ENCODE measurements at regions not wholly inside any gene's neighbourhood (a gene's known extent, or its start where the extent isn't known, plus 50 kb on each side); places are given as distances from the start of the nearest gene placed in this dataset.
"Not testable (repeated sequence)": the region's sequence is repeated elsewhere in the genome, so short reads cannot be mapped to it uniquely, and the experiment has no call there.

DNA sequence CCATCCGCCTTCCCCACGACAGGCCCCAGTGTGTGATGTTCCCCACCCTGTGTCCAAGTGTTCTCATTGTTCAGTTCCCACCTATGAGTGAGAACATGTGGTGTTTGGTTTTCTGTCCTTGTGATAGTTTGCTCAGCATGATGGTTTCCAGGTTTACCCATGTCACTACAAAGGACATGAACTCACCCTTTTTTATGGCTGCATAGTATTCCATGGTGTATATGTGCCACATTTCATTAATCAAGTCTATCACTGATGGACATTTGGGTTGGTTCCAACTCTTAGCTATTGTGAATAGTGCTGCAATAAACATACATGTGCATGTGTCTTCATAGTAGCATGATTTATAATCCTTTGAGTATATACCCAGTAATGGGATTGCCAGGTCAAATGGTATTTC, 488.2 kb upstream of the SEMA3D start:
- not testable (repeated sequence) for DNase-seq, H3K27ac Mint-ChIP-seq, H3K9me3 Mint-ChIP-seq, H3K27me3 Mint-ChIP-seq, H3K4me1 Mint-ChIP-seq, H3K4me3 Mint-ChIP-seq, H3K36me3 Mint-ChIP-seq

DNA sequence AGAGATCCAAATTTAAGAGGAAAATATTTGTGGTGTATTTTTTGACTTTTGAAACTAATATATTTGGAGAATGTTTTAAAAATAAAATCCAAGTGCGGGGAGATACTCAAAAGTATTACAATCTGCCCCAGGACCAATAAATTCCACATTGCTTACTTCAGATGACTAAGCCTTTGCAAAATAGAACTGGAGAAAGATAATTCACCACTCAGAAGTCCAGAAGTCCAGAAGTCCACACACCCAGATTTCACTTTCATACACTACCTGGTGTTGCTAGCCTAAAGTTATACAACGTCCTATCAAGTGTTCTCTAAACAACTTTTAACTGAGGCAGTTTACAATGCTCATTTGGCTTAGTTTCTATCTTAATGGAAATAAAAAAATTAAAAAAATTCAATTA, 487.0 kb upstream of the SEMA3D start:
- H3K4me3 Mint-ChIP-seq = no peak overlapping the region
- no peaks in the 10 kb centered on the region for H3K4me1 Mint-ChIP-seq
- no peaks in the 10 kb centered on the region for H3K27me3 Mint-ChIP-seq
- H3K36me3 Mint-ChIP-seq = no peaks in the 10 kb centered on the region
- DNase-seq = no peak
- peaks cover 9% of the 10 kb centered on the region for H3K9me3 Mint-ChIP-seq
- H3K27ac Mint-ChIP-seq = no peak overlapping the region

DNA sequence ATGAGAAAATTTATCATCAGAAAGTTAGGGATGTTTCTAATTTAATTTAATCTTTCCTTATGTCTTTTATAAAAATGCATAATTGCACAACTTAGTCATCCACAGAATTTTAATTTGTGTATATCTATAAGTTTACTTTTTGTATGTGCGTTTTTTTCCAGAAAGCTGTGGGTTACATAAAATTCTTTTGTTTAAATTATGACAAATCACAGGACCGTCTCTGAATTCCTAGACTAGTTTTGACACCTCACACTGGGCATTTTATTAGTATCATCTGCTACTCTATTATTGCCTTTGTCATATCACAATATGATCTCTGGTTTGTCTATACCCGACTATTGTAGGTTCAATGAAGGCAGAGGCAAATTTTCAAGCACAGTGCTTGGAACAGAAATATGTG, 482.4 kb upstream of the SEMA3D start:
- Mint-ChIP-seq H3K36me3 (no peaks in the 10 kb centered on the region), H3K4me1 (no peaks in the 10 kb centered on the region), H3K4me3 (no peak overlapping the region), H3K27me3 (no peaks in the 10 kb centered on the region), H3K27ac (no peak overlapping the region), H3K9me3 (peaks cover 3% of the 10 kb centered on the region)
- DNase-seq = no peak

DNA sequence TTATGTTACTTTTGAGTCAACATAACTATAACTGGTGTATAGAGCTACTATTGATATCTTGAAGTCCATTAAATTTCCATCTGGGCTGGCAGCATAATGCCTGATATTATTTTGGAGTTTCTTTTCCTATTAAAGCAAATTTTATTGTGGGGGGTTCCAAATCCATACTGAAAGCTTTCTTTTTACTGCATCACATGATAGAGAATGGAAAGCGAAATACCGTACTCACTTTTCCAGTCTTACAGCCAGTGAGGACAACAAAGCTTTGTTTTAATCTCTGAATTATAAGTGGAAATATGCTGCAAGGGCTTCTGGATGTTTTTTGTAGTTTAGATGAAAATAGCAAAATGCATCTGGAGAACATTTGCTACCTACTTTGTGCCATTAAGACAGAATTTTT, 477.5 kb upstream of the SEMA3D start:
- Mint-ChIP-seq H3K9me3 (no peaks in the 10 kb centered on the region), H3K4me3 (no peak overlapping the region), H3K4me1 (no peaks in the 10 kb centered on the region), H3K36me3 (no peaks in the 10 kb centered on the region), H3K27me3 (no peaks in the 10 kb centered on the region), H3K27ac (no peak overlapping the region)
- DNase-seq = no peak

DNA sequence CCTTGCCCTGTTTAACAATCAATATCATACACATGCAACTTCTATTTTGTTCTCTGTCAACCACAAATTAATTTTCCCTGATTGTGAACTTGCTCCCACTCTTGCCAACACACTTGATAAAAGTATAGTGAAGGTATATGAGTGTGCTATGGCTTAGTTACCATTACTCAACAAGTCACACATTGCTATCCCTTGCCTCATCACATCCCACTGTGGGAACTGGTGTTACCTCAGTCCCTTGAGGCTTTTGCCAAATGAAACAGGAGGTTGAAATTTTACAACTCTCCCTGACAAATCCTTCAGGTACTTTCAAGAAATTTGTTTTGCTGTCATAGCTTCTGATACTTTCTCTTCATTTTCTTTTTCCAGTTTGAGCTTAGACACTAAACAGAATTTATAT, 472.5 kb upstream of the SEMA3D start:
- H3K27ac Mint-ChIP-seq = no peak overlapping the region
- DNase-seq = no peak
- no peaks in the 10 kb centered on the region for H3K27me3 Mint-ChIP-seq
- no peaks in the 10 kb centered on the region for H3K9me3 Mint-ChIP-seq
- H3K36me3 Mint-ChIP-seq = no peaks in the 10 kb centered on the region
- H3K4me3 Mint-ChIP-seq = no peak overlapping the region
- no peaks in the 10 kb centered on the region for H3K4me1 Mint-ChIP-seq

DNA sequence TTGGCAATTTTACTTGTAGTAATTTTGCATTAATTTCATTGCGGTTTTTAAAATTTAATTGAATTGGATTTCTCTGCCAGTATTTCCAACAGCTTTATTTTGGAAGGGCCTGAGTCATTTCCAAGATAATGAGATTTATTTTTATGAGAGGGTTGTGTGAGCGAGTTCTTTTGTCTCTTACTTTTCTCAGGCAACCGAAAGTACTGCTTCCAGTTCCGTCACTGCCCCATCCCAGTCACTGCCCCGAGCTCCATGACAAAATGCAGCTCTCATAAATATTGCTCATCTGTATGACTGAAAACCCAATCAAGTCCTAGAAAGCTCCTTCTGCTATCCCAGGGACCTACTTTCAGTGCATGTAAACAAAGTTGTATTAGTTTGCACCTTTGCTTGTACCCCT, 468.4 kb upstream of the SEMA3D start:
- Mint-ChIP-seq H3K27me3 (no peaks in the 10 kb centered on the region), H3K4me3 (no peak overlapping the region), H3K27ac (no peak overlapping the region), H3K36me3 (no peaks in the 10 kb centered on the region), H3K4me1 (no peaks in the 10 kb centered on the region), H3K9me3 (no peaks in the 10 kb centered on the region)
- DNase-seq = no peak

DNA sequence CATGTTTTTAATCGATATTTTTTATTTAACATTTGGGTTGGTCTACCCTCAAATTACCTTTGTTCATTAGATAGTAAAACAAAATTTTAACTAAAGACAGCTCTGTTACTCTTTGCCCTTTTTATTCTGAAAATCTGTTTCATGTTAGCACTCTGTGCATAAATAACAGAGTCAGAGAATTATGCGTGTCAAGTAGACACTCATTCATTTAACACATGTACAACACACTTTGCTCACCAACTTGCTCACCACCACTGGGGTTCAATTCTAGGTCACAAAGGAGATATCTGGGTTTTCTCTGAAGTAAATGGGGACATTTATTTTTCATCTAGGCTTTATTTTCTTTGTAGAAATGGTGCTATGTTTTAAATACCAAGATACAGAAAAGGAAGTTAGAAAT, 457.4 kb upstream of the SEMA3D start:
- Mint-ChIP-seq H3K27me3 (no peaks in the 10 kb centered on the region), H3K4me3 (no peak overlapping the region), H3K4me1 (no peaks in the 10 kb centered on the region), H3K27ac (no peak overlapping the region), H3K36me3 (no peaks in the 10 kb centered on the region), H3K9me3 (peaks cover 1% of the 10 kb centered on the region)
- no peak for DNase-seq

DNA sequence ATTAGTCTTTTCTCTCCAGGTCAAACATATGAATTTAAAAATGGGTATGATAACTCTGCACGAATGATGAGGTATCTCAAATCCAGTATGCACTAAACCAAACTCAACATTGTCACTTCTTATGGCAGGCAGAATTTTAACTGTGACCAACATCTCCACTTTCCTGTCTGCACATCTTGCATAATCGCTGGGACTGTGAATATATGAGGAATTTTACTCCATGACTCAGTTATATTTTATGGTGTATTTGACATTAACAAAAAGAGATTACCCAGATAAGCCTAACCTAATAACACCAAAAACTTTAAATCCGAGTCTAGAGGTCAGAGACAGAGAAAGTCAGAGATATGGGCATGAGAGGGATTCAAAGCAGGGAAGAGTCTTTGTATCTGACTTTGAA, 454.5 kb upstream of the SEMA3D start:
- H3K9me3 Mint-ChIP-seq = peaks cover 1% of the 10 kb centered on the region
- H3K36me3 Mint-ChIP-seq = no peaks in the 10 kb centered on the region
- no peak for DNase-seq
- no peak overlapping the region for H3K27ac Mint-ChIP-seq
- no peak overlapping the region for H3K4me3 Mint-ChIP-seq
- no peaks in the 10 kb centered on the region for H3K4me1 Mint-ChIP-seq
- no peaks in the 10 kb centered on the region for H3K27me3 Mint-ChIP-seq

DNA sequence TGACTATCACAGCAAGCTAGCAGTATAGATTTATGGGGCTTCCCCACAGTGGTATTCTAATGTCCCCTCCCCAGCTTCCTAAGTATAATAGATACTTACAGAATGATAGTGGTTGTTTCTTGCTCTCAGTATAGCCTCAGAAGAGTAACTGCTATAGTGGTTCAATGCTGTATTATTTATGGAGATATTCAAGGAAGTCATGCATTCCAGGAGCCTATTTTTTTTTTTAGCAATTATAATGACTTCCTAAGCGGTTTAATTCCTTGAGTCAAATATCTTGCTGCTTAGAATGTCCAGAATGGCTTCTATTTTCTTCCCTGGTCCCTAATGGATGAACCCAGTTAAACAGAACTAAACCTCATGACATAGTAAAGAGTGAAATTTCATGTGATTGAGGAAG, 451.5 kb upstream of the SEMA3D start:
- no peak overlapping the region for H3K27ac Mint-ChIP-seq
- H3K36me3 Mint-ChIP-seq = no peaks in the 10 kb centered on the region
- no peak overlapping the region for H3K4me3 Mint-ChIP-seq
- H3K4me1 Mint-ChIP-seq = no peaks in the 10 kb centered on the region
- H3K9me3 Mint-ChIP-seq = peaks cover 1% of the 10 kb centered on the region
- no peak for DNase-seq
- no peaks in the 10 kb centered on the region for H3K27me3 Mint-ChIP-seq

DNA sequence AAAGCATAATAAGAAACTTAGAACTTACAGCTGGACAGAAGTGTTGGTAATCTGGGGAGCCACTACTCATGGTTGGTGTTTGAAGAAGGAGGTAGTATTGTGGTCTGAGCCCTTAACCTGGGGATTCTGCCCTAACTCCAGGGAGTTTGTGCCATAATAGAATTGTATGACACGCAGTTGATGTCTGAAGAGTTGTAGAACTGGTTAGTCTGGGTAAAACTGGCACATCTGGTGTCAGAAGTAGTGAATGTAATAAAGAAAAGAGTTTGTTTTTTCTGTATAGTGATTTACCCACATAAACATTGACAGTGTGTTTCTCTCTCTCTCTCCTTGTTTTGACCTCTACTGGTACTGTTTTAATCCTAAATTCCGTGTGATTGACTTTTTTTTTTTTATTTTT, 448.1 kb upstream of the SEMA3D start:
- Mint-ChIP-seq H3K27ac (no peak overlapping the region), H3K4me1 (no peaks in the 10 kb centered on the region), H3K36me3 (no peaks in the 10 kb centered on the region), H3K27me3 (no peaks in the 10 kb centered on the region), H3K4me3 (no peak overlapping the region), H3K9me3 (no peaks in the 10 kb centered on the region)
- no peak for DNase-seq

DNA sequence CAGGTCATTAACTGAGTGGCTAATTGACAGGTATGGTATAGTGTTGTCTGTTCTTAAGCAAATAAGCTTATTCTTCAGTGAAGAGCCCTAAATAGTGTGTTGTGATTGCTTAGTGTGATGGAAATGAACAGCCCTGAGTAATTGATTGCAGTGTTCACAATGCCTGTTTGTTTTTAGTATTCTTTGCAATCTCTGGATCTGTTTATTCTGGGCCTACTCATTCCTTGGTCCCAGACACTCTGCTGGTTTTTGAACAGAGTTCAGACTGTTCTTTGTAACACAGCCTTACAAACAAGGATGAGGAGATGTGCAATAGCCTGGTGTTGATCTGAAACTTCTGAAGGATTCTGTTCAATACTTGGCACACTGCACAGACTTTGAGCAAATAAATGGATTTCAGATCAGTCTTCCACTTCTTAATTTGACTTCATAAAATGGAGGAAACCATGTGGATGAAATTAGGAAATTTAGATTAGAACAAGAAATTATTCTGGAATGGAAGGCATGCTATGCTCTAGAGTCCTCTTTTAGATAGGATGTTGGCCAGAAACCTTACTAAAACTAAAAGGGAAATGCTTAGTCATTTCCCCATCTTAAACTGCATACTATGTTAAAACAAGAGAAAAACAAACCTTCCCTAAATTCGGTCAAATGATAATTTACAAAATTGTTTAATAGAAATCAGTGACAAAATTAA, 444.2 kb upstream of the SEMA3D start:
- Mint-ChIP-seq H3K4me3 (no peak overlapping the region), H3K27me3 (no peaks in the 10 kb centered on the region), H3K4me1 (no peaks in the 10 kb centered on the region), H3K27ac (no peak overlapping the region), H3K36me3 (no peaks in the 10 kb centered on the region), H3K9me3 (no peaks in the 10 kb centered on the region)
- DNase-seq = no peak

DNA sequence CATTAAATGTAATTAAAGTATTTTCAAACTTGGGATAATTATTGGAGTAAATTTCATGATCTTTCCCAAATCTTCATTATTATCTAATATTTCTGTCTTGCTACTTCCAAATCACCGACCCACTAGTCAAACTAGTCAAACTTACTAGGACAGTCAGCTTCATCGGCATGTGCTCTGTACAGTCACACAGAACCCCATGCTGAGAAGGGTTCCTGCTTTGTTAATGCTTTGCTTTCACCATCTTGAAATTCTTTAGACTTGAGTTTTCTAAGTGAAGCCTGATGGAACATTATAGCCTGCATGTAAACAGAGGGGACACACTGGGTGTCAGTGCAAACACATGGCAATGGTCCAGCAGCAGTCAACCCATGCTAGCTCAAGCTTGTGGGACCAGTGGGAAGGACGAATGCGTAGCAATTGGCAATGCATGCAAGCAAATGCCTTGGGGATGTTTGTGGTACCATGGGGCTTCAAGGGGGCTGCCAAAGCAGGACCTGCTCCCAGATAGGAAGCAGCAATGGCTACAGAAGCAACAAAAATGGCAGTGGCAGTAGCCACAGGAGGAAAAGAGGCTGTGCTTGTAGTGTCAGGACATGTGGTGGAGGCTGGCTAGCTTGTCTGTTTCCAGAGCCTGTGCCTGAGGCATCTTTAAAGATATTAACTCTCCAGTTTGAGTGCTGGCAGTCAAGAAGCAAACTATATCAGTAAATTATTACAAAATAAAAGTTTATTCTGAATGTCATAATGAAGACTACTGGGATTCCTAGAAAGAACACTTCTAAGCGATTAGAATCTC, 441.1 kb upstream of the SEMA3D start:
- H3K4me1 Mint-ChIP-seq = no peaks in the 10 kb centered on the region
- no peaks in the 10 kb centered on the region for H3K36me3 Mint-ChIP-seq
- peaks cover 3% of the 10 kb centered on the region for H3K9me3 Mint-ChIP-seq
- no peak for DNase-seq
- H3K27ac Mint-ChIP-seq = no peak overlapping the region
- no peak overlapping the region for H3K4me3 Mint-ChIP-seq
- no peaks in the 10 kb centered on the region for H3K27me3 Mint-ChIP-seq

DNA sequence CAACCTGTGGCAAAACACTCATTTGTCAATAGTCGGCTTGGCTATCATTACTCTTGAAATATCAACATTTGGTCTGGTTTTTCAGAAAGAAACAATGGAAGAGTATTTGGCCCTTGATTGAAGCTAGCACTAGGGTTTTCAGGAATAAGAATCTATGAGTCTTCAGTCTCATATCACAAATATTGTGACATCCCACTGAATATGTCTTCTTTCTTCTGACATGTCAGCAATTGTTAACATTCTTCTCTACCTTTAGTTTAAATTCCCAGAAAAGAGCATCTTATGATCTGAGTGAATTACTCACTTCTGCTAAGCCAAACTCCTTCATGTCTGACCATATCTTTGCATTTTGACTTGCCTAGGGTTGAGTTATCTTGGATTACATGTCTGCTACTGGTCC, 435.2 kb upstream of the SEMA3D start:
- no peak overlapping the region for H3K27ac Mint-ChIP-seq
- H3K4me1 Mint-ChIP-seq = no peaks in the 10 kb centered on the region
- no peaks in the 10 kb centered on the region for H3K36me3 Mint-ChIP-seq
- peaks cover 6% of the 10 kb centered on the region for H3K9me3 Mint-ChIP-seq
- no peaks in the 10 kb centered on the region for H3K27me3 Mint-ChIP-seq
- no peak for DNase-seq
- H3K4me3 Mint-ChIP-seq = no peak overlapping the region

DNA sequence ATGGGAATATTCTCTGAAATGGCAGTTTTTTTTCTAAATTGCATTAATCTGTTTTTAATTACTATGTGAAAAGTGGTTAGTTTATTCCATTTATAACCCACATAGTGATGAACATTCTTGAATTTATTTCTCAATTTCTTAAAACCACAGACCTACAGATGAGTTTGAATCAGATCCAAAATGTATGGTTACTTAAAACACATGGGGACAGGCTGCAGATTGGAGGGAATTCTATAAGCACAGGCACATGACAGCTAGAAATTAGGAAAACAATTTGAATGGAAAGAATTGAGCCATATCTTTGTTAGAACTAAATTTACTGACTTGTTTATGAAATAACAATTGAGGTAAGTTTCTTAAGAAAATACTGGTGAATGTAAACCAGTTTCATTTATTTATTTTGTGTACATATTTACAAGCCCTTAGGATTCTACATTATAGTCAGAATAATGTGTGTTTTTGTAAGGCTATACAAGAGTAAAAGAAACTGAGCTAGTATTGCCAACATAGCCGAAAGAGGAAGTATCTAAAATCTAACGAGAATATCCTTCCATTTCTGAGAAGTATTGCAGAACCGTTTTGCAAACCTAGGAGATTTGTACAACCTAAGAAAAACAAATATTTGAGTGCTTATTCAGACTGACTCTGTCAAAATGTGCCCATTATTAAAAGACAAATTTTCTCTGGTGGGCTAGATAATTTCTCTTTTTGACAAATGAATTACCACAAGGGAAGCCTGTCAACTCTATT, 434.3 kb upstream of the SEMA3D start:
- Mint-ChIP-seq H3K27ac (no peak overlapping the region), H3K4me1 (no peaks in the 10 kb centered on the region), H3K27me3 (no peaks in the 10 kb centered on the region), H3K36me3 (no peaks in the 10 kb centered on the region), H3K9me3 (peaks cover 6% of the 10 kb centered on the region), H3K4me3 (no peak overlapping the region)
- no peak for DNase-seq

DNA sequence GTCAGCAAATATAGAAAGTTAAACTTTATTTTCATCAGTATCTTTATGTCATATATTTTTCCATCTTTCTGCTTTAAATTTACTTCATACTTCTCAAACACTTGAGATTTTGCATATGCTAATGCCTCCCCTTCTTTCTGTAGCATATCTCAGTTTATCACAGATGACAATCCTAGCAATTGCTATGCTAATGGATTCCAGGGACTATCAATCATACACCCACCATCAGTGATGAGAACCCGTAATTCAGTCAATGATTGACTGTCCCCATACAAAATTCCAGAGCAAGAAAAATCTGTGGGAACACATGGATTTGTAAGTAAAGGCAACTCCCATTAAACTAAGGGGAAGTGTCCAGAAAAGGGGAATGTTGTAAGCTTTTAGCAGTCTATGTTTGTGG, 432.4 kb upstream of the SEMA3D start:
- Mint-ChIP-seq H3K36me3 (no peaks in the 10 kb centered on the region), H3K4me3 (no peak overlapping the region), H3K9me3 (peaks cover 6% of the 10 kb centered on the region), H3K4me1 (no peaks in the 10 kb centered on the region), H3K27me3 (no peaks in the 10 kb centered on the region), H3K27ac (no peak overlapping the region)
- no peak for DNase-seq
